Skeletal muscle tissue (tissue), 3 donors: ENCODE measurements at regions not wholly inside any gene's neighbourhood (a gene's known extent, or its start where the extent isn't known, plus 50 kb on each side); places are given as distances from the start of the nearest gene placed in this dataset.

ENCODE experiments used
- H3K27ac ChIP-seq: one replicate; pipeline ENCODE4 v1.7.0; 2013; ENCODE audit warnings: mild to moderate bottlenecking, low read depth, low read length, inconsistent platforms
- H3K27me3 ChIP-seq, 3 donors: one replicate each; pipeline ENCODE4 v1.7.0; 2013; ENCODE audit warnings: low read length in 3 of 3; ENCODE audit not compliant: control insufficient read depth in 3 of 3, insufficient read depth in 3 of 3
- H3K36me3 ChIP-seq, 3 donors: one replicate each; pipeline ENCODE4 v1.7.0; 2013; ENCODE audit warnings: low read length in 3 of 3; ENCODE audit not compliant: control insufficient read depth in 3 of 3, insufficient read depth in 3 of 3
- H3K4me1 ChIP-seq, 3 donors: one replicate each; pipeline ENCODE4 v1.7.0; 2013; ENCODE audit warnings: low read length in 3 of 3, mild to moderate bottlenecking in 3 of 3; ENCODE audit not compliant: control insufficient read depth in 3 of 3, insufficient read depth in 3 of 3
- H3K4me3 ChIP-seq, 3 donors: one replicate each; pipeline ENCODE4 v1.7.0; 2013; ENCODE audit warnings: low read length in 3 of 3
- H3K9ac ChIP-seq, 3 donors: one replicate each; pipeline ENCODE4 v1.7.0; 2013; ENCODE audit warnings: low read length in 3 of 3, mild to moderate bottlenecking in 3 of 3, moderate library complexity in 2 of 3, low read depth in 1 of 3
- H3K9me3 ChIP-seq, 3 donors: one replicate each; pipeline ENCODE4 v1.7.0; 2013; ENCODE audit warnings: low read length in 3 of 3; ENCODE audit not compliant: control insufficient read depth in 3 of 3
- donor health status: Osteomylitis.

DNA sequence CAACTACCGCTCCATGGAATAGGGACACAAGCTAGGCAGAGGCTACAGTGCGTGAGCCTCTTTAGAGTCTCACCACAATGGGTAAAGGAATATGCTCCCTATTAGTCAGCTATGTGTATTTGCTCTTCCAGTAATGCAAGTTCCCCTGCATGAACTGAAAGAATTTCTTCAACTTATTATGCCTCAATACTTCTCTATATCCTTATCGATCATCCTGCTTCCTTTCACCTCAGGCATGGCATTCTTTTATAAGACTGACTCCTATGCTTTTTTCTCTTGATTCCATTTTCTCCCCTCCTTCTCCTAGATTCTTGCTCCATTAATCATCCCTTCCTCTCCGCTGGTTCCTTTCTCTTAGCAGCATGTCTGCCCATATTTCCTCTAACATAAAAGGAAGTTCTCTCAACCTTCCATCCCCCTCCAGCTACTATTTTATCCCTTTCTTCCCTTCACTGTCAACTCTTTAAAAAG lies 94.5 kb upstream of the CPM start:
- Histone ChIP-seq H3K27me3 (no peaks in the 10 kb centered on the region), H3K9ac (no peak overlapping the region), H3K4me1 (no peaks in the 10 kb centered on the region), H3K4me3 (no peak overlapping the region), H3K36me3 (no peaks in the 10 kb centered on the region), H3K27ac (no peak overlapping the region), H3K9me3 (no peaks in the 10 kb centered on the region)

DNA sequence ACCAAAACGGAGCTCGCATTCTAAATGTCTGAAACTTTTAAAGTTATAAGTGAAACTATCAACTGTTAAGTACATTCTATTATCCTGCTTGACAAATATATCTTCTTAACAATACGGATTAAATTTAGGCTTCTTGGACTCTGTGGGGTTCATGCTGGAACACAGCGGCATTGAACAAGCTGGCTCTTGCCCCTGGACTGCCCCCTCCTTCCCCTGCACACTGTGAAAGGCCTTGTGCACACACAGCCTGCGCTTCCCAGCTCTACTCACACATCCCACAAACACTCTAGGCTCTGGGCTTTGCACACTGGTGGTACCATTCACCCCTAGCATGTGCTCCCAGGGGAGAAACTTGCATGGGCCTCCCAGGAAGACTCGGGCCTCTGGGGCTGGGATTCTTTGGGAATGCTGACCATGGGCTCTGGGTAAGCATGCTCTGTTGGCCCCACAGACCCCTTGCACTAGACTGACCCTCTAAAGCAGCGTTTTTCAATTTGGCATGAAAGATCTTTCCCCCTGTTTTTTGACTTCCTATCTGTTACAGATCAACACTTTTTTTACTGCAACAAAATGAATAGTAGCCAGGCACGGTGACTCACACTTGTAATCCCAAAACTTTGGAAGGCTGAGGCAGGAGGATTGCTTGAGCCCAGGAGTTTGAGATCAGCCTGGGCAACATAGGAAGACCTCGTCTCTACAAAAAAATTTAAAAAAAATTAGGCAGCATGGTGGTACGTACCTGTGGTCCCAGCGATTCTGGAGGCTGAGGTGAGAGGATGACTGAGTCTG lies 96.2 kb upstream of the CPM start:
- H3K27me3 ChIP-seq, result no peaks in the 10 kb centered on the region
- H3K4me3 ChIP-seq, result no peak overlapping the region
- H3K9ac ChIP-seq, result no peak overlapping the region
- H3K4me1 ChIP-seq, result no peaks in the 10 kb centered on the region
- H3K9me3 ChIP-seq, result no peaks in the 10 kb centered on the region
- H3K36me3 ChIP-seq, result no peaks in the 10 kb centered on the region
- no peak overlapping the region for H3K27ac ChIP-seq

GRCh38 chr12:69030321-69030720 lies 97.3 kb upstream of the CPM start:
- no peaks in the 10 kb centered on the region for H3K36me3 ChIP-seq
- H3K9ac ChIP-seq, result no peak overlapping the region
- H3K9me3 ChIP-seq, result no peaks in the 10 kb centered on the region
- no peaks in the 10 kb centered on the region for H3K27me3 ChIP-seq
- no peak overlapping the region for H3K4me3 ChIP-seq
- no peak overlapping the region for H3K27ac ChIP-seq
- H3K4me1 ChIP-seq, result no peaks in the 10 kb centered on the region

- H3K9me3 ChIP-seq, result no peaks in the 10 kb centered on the region
- H3K9ac ChIP-seq, result no peak overlapping the region
- H3K4me3 ChIP-seq, result no peak overlapping the region
- H3K36me3 ChIP-seq, result no peaks in the 10 kb centered on the region
- H3K27ac ChIP-seq, result no peak overlapping the region
- H3K27me3 ChIP-seq, result no peaks in the 10 kb centered on the region
- H3K4me1 ChIP-seq, result no peaks in the 10 kb centered on the region
Observed at GRCh38 chr12:69036533-69036932, 103.6 kb upstream of the CPM start.

DNA sequence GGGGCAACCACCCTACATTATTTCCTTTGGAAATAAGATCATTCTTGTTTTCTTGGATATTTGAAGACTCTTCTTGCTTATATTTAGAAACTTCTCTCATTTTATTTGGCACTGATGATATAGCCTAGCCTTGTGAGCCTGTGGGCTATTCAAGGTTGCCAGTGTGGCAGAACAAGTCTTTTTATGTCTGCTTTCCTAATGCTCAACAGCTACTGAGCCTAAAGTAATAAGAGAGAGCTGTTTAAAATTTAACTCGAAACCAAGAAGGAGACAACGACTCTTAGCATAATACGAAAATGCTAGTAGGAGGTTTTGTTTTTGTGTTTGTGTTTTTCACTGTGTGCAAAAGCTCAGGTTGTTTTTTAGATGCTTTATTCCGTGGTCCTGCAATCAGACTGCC lies 104.0 kb upstream of the CPM start:
- Histone ChIP-seq H3K9me3 (no peaks in the 10 kb centered on the region), H3K36me3 (no peaks in the 10 kb centered on the region), H3K4me1 (no peaks in the 10 kb centered on the region), H3K27me3 (no peaks in the 10 kb centered on the region), H3K27ac (no peak overlapping the region), H3K9ac (no peak overlapping the region), H3K4me3 (no peak overlapping the region)

GRCh38 chr12:69039911-69040310 lies 106.9 kb upstream of the CPM start:
- no peaks in the 10 kb centered on the region for H3K27me3 ChIP-seq
- no peaks in the 10 kb centered on the region for H3K36me3 ChIP-seq
- H3K27ac ChIP-seq, result no peak overlapping the region
- no peak overlapping the region for H3K9ac ChIP-seq
- H3K4me1 ChIP-seq, result no peaks in the 10 kb centered on the region
- H3K4me3 ChIP-seq, result no peak overlapping the region
- H3K9me3 ChIP-seq, result no peaks in the 10 kb centered on the region

DNA sequence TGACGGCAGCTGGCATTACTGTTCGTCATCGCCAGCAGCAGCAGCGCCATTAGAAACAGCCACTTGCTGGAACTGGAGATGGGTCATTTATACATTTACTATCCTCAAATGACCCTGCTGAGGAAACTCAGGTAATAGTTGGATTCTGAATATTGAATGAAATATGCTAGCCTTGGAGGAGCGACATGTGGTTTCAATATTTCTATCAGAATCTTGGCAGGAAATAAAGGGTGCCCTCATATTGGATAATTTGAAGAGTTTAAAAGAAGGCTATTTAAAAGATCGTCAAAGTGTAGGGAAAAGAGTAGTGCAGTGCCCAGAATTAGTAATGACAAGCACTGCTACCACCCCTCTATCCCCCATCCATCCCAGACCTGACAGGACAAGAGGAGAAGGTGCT lies 109.6 kb upstream of the CPM start:
- no peak overlapping the region for H3K9ac ChIP-seq
- H3K27ac ChIP-seq, result no peak overlapping the region
- H3K36me3 ChIP-seq, result no peaks in the 10 kb centered on the region
- H3K9me3 ChIP-seq, result no peaks in the 10 kb centered on the region
- H3K27me3 ChIP-seq, result no peaks in the 10 kb centered on the region
- H3K4me3 ChIP-seq, result no peak overlapping the region
- H3K4me1 ChIP-seq, result no peaks in the 10 kb centered on the region

DNA sequence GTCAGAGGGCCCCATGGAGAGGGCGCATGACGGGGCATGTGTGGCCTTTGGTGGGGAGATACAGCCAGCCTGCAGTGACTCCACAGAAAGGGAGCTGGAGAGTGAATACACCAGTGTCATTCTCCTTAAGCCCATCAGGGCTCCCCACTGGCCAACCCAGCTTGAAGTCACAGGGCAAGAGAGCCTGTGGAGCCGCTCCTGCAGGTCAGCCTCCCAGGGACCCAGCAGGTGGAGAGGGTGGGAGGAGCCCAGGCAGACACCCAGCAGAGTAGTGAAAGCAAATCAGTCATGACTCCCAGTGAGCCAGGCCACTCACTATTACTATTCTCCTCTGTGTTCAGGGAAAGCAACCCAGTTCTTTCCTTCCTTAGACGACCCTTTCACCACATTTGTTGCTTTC lies 110.0 kb upstream of the CPM start:
- H3K9ac ChIP-seq, result no peak overlapping the region
- H3K27me3 ChIP-seq, result no peaks in the 10 kb centered on the region
- H3K9me3 ChIP-seq, result no peaks in the 10 kb centered on the region
- no peak overlapping the region for H3K27ac ChIP-seq
- H3K4me1 ChIP-seq, result no peaks in the 10 kb centered on the region
- H3K36me3 ChIP-seq, result no peaks in the 10 kb centered on the region
- H3K4me3 ChIP-seq, result no peak overlapping the region

DNA sequence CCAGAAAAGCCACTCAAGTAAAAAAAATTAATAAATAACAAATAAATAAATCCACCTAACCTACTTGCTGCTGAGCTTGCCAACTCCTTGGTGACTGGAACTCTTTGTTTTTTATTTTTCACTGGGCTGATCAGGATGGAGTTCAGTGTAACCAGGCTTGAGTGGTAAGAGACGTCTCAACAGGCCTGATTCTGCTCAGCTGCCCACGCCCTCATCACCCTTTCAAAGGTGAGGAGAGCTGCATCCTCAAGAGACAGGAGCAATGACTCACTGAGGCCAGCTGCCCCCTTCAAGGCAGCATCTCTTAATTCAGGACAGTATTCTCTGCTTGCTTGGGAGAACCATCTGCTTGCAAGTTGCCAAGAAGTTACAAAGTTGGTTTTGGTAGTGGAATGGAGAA lies 111.9 kb upstream of the CPM start:
- Histone ChIP-seq H3K9ac (no peak overlapping the region), H3K4me3 (no peak overlapping the region)

DNA sequence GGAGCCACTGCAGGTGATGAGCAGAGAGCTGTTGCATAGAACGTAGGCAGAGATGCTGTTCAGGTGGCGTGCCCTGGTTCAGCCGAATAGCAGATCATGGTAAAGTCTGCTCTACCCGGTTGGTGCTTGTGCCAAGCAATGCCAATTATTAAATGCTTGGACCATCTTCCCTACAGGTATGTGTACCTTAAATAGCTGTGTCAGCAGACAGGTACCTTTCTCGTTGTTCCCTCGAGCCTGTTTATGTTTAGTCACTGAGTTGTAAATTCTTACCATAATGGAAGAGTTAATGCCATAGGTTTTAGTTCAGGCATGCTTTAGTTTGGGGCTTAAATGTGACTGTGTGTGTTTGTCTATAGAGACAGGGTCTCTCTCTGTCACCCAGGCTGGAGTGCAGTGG lies 112.5 kb upstream of the CPM start:
- no peak overlapping the region for H3K27ac ChIP-seq
- no peaks in the 10 kb centered on the region for H3K4me1 ChIP-seq
- H3K27me3 ChIP-seq, result no peaks in the 10 kb centered on the region
- H3K36me3 ChIP-seq, result no peaks in the 10 kb centered on the region
- peaks cover 0 to 2% (median 0%) of the 10 kb centered on the region in 3 donors for H3K9me3 ChIP-seq
- H3K9ac ChIP-seq, result no peak overlapping the region
- no peak overlapping the region for H3K4me3 ChIP-seq

More for the DNA sequence above, 111.9 kb upstream of the CPM start:
- H3K9me3 ChIP-seq, result peaks cover 0 to 2% (median 0%) of the 10 kb centered on the region in 3 donors
- no peaks in the 10 kb centered on the region for H3K27me3 ChIP-seq
- H3K27ac ChIP-seq, result no peak overlapping the region
- H3K36me3 ChIP-seq, result no peaks in the 10 kb centered on the region
- H3K4me1 ChIP-seq, result no peaks in the 10 kb centered on the region
